Sigmoid colon (tissue), 6 donors: ENCODE measurements at regions not wholly inside any gene's neighbourhood (a gene's known extent, or its start where the extent isn't known, plus 50 kb on each side); places are given as distances from the start of the nearest gene placed in this dataset.

Experiments
- DNase-seq: peaks from one replicate; pipeline ENCODE4 v3.0.0-alpha.2; 2019
- H3K27ac ChIP-seq, 4 donors: fragments of 200-600 bp; sonication (generic); one replicate each; pipeline ENCODE4 v1.5.1; 2016 to 2019; ENCODE audit warnings: mild to moderate bottlenecking in 1 of 4
- H3K27me3 ChIP-seq, 3 donors: fragments of 200-600 bp; sonication (generic); one replicate each; pipeline ENCODE4 v1.5.1; 2019; ENCODE audit warnings: mild to moderate bottlenecking in 1 of 3
- H3K36me3 ChIP-seq, 4 donors: fragments of 200-600 bp; sonication (generic); one replicate each; pipeline ENCODE4 v1.5.1; 2016 to 2019
- H3K4me1 ChIP-seq, 4 donors: fragments of 200-600 bp; sonication (generic); one replicate each; pipeline ENCODE4 v1.5.1; 2017 to 2019
- H3K4me3 ChIP-seq, 4 donors: fragments of 200-600 bp; sonication (generic); one replicate each; pipeline ENCODE4 v1.5.1; 2017 to 2019; ENCODE audit warnings: mild to moderate bottlenecking in 2 of 4, moderate library complexity in 1 of 4
- H3K9me3 ChIP-seq, 4 donors: fragments of 200-600 bp in 3 of 4; sonication (generic) in 3 of 4; one replicate each; pipeline versions ENCODE4 v1.5.1 to v1.6.1; 2013 to 2019
- CTCF ChIP-seq, 4 experiments: fragments of 450-650 bp in 3 of 4; fragments of 200-600 bp in 1 of 4; IDR thresholded peaks; one replicate each; pipeline ENCODE4 v1.5.1; 2016 to 2019; ENCODE audit warnings: antibody characterized with exemption in 4 of 4, mild to moderate bottlenecking in 3 of 4, moderate library complexity in 2 of 4
- EP300 ChIP-seq, 4 donors: sonication (generic); formaldehyde crosslinking; IDR thresholded peaks; one replicate each; pipeline ENCODE4 v1.6.1; 2017; ENCODE audit warnings: antibody characterized with exemption in 4 of 4
- POLR2A ChIP-seq, 2 donors: fragments of 450-650 bp; IDR thresholded peaks; one replicate each; pipeline ENCODE4 v1.6.1; 2016; ENCODE audit warnings: antibody characterized with exemption in 2 of 2, mild to moderate bottlenecking in 2 of 2, moderate library complexity in 2 of 2
- POLR2AphosphoS5 ChIP-seq, 4 donors: sonication (generic); formaldehyde crosslinking; IDR thresholded peaks; one replicate each; pipeline ENCODE4 v1.6.1; 2017; ENCODE audit warnings: antibody characterized with exemption in 4 of 4
- WGBS, 2 donors: extraction: QIAGEN DNeasy Blood & Tissue Kit; methylation state at CpG; one replicate each; pipeline ENCODE4 v1.1.7; 2013; 5-methylcytosine and 5-hydroxymethylcytosine counted together
- intact Hi-C: fragments of 100-400 bp; cut with DNase I; formaldehyde crosslinking; loops from one replicate; pipeline ENCODE4 v1.15.1; 2023
- donor health status: healthy with polysubstance abuse.
- donor health status: healthy.

GRCh38 chr9:20216438-20216837 is 405.9 kb downstream of the MLLT3 start:
- no peaks in the 10 kb centered on the region for H3K9me3 ChIP-seq
- no peaks in the 10 kb centered on the region for H3K27me3 ChIP-seq
- H3K36me3 ChIP-seq = no peaks in the 10 kb centered on the region
- H3K27ac ChIP-seq = no peak overlapping the region
- H3K4me3 ChIP-seq = no peak overlapping the region
- no peak for TF ChIP-seq POLR2AphosphoS5 (IDR thresholded peaks at IDR 0.05)
- TF ChIP-seq POLR2A (IDR thresholded peaks at IDR 0.05) = no peak
- TF ChIP-seq EP300 (IDR thresholded peaks at IDR 0.05) = no peak
- TF ChIP-seq CTCF (IDR thresholded peaks at IDR 0.05) = no peak
- intact Hi-C loops = no loop called here
- no peaks in the 10 kb centered on the region for H3K4me1 ChIP-seq
- no peak for DNase-seq

- no peaks in the 10 kb centered on the region for H3K36me3 ChIP-seq
- 89 to 97% methylated on average over 2 of the region's 2 CpGs for WGBS, 2 donors
- H3K4me1 ChIP-seq = no peaks in the 10 kb centered on the region
- no peak overlapping the region for H3K27ac ChIP-seq
- TF ChIP-seq POLR2A (IDR thresholded peaks at IDR 0.05) (no peak), POLR2AphosphoS5 (IDR thresholded peaks at IDR 0.05) (no peak)
- intact Hi-C loops = no loop called here
- H3K9me3 ChIP-seq = no peaks in the 10 kb centered on the region
- no peak for DNase-seq
- no peak overlapping the region for H3K4me3 ChIP-seq
- no peaks in the 10 kb centered on the region for H3K27me3 ChIP-seq
Observed at GRCh38 chr9:20215552-20215951, 406.7 kb downstream of the MLLT3 start.

DNA sequence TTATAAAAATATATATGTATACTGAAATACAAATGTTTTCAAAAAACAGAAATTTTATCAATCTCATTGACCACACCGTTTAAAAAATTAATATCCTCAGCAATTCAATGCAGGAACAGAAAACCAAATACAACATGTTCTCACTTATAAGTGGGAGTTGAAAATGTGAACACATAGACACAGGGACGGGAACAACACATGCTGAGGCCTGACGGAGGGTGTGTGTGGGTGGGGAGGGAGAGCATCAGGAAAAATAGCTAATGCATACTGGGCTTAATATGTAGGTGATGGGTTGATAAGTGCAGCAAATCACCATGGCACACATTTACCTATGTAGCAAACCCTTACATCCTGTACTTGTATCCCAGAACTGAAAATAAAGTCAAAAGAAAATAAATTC is 409.5 kb downstream of the MLLT3 start:
- DNase-seq = no peak
- Histone ChIP-seq H3K27me3 (no peaks in the 10 kb centered on the region), H3K36me3 (no peaks in the 10 kb centered on the region), H3K4me3 (no peak overlapping the region), H3K4me1 (no peaks in the 10 kb centered on the region), H3K27ac (no peak overlapping the region), H3K9me3 (no peaks in the 10 kb centered on the region)
- 87 to 93% methylated on average over 3 of the region's 3 CpGs for WGBS, 2 donors
- intact Hi-C loops = no loop called here
- TF ChIP-seq POLR2A (IDR thresholded peaks at IDR 0.05) (no peak), CTCF (IDR thresholded peaks at IDR 0.05) (no peak), EP300 (IDR thresholded peaks at IDR 0.05) (no peak), POLR2AphosphoS5 (IDR thresholded peaks at IDR 0.05) (no peak)

- Histone ChIP-seq H3K4me3 (no peak overlapping the region), H3K4me1 (no peaks in the 10 kb centered on the region), H3K36me3 (no peaks in the 10 kb centered on the region), H3K9me3 (no peaks in the 10 kb centered on the region), H3K27ac (no peak overlapping the region), H3K27me3 (no peaks in the 10 kb centered on the region)
- DNase-seq = no peak
- intact Hi-C loops = no loop called here
- TF ChIP-seq CTCF (IDR thresholded peaks at IDR 0.05) (no peak), POLR2AphosphoS5 (IDR thresholded peaks at IDR 0.05) (no peak), POLR2A (IDR thresholded peaks at IDR 0.05) (no peak), EP300 (IDR thresholded peaks at IDR 0.05) (no peak)
- WGBS, 2 donors = 47 to 68% methylated on average over 7 of the region's 7 CpGs
Observed at GRCh38 chr9:20209391-20210340, 412.6 kb downstream of the MLLT3 start.

- TF ChIP-seq POLR2A (IDR thresholded peaks at IDR 0.05) (no peak), POLR2AphosphoS5 (IDR thresholded peaks at IDR 0.05) (no peak), CTCF (IDR thresholded peaks at IDR 0.05) (no peak), EP300 (IDR thresholded peaks at IDR 0.05) (no peak)
- Histone ChIP-seq H3K27ac (no peak overlapping the region), H3K4me3 (no peak overlapping the region), H3K27me3 (no peaks in the 10 kb centered on the region), H3K4me1 (no peaks in the 10 kb centered on the region), H3K9me3 (no peaks in the 10 kb centered on the region), H3K36me3 (no peaks in the 10 kb centered on the region)
- intact Hi-C loops = no loop called here
- DNase-seq = no peak
- WGBS, 2 donors = 92 to 93% methylated on average over 1 of the region's 1 CpG
Observed at GRCh38 chr9:20208961-20209371, 413.3 kb downstream of the MLLT3 start.
